GM18511 (cell line): ENCODE measurements at regions not wholly inside any gene's neighbourhood (a gene's known extent, or its start where the extent isn't known, plus 50 kb on each side); places are given as distances from the start of the nearest gene placed in this dataset.

Experiments used
- ATAC-seq: cut with Tn5 transposase; IDR thresholded peaks from one replicate; pipeline ENCODE4 v1.9.1; 2021; ENCODE audit warnings: mild to moderate bottlenecking, moderate library complexity; ENCODE audit not compliant: unreplicated experiment

GRCh38 chr12:91868054-91868453, 277.6 kb downstream of the BTG1 start:
- ATAC-seq: no peak

- ATAC-seq: no peak
Observed at GRCh38 chr12:91866566-91866965, 279.1 kb downstream of the BTG1 start.

- ATAC-seq: no peak
Observed at GRCh38 chr12:91863702-91864101, 281.9 kb downstream of the BTG1 start.

DNA sequence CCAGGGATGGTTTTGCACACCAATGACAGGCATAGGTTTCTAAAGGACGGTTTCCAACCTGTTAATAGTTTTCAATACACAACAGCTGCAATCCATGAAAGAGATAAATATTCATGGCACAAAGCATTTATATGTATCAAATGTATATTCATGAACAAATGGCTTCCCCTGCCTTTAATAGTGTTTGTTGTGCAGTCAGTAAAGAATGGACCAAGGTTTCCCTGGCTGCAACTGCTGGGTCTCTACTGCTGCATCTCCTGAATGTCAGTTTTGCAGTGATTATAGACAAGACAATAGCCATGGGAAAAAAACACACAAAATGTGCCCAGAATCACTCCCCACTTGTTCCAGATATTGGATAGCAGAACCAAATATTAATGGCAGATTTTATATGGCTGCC, 284.1 kb downstream of the BTG1 start:
- ATAC-seq: no peak

DNA sequence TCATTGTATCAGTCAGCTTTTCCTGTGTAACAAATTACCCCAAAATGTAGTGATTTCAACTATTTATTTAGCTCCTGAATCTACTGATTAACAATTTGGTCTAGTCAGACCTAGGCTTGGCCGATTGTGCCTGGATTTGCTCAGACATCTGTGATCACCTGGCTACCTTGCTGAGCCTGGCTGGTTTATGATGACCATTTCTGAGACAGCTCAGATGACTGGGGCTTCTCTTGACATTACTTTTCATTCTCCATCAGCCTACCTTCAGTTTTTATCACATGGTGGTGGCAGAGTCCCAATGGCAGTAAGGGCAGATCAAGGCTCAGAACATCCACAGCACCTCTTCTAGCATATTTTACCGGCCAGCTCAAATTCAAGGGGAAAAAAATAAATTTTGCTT, 286.3 kb downstream of the BTG1 start:
- no peak for ATAC-seq

- no peak for ATAC-seq
Observed at GRCh38 chr12:91857813-91858542, 287.7 kb downstream of the BTG1 start.

DNA sequence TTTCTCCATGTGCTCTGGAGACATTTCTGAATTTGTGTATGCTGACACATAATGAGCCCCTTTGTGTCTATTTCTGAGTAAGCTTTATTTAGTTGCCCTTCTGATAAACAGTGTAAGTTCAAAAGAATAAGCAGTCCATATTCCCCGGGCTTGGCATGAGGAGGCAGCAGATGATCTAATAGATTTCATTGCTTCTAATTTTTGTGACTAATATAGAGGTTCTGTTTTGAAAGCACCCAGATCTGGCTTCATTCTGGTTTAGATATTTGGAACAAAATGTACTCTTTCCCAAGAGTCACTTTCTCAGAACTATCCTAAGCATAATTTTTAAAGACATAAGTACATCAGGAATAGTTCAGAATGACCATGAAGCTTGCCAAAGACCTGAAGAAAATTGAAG, 290.9 kb downstream of the BTG1 start:
- ATAC-seq: no peak

GRCh38 chr12:91853350-91854127, 292.1 kb downstream of the BTG1 start:
- ATAC-seq: no peak

GRCh38 chr12:91852634-91853033, 293.0 kb downstream of the BTG1 start:
- ATAC-seq: no peak

- no peak for ATAC-seq
Observed at GRCh38 chr12:91851741-91852477, 293.7 kb downstream of the BTG1 start.

- ATAC-seq: no peak
Observed at GRCh38 chr12:91846466-91847055, 299.1 kb downstream of the BTG1 start.

- no peak for ATAC-seq
Observed at GRCh38 chr12:91845365-91845764, 300.3 kb downstream of the BTG1 start.

DNA sequence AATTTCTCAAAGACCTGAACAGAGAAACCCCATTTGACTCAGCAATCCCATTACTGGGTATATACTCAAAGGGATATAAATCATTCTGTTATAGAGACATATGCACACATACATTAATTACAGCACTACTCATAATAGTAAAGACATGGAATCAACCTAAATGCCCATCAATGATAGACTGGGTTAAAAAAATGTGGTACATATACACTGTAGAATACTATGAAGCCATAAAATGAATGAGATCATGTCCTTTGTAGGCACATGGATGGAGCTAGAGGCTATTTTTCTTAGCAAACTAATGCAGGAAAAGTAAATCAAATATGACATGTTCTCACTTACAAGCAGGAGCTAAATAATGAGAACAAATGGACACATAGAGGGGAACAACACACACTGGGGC, 303.8 kb downstream of the BTG1 start:
- ATAC-seq: no peak

- no peak for ATAC-seq
Observed at GRCh38 chr12:91836696-91837095, 308.9 kb downstream of the BTG1 start.

DNA sequence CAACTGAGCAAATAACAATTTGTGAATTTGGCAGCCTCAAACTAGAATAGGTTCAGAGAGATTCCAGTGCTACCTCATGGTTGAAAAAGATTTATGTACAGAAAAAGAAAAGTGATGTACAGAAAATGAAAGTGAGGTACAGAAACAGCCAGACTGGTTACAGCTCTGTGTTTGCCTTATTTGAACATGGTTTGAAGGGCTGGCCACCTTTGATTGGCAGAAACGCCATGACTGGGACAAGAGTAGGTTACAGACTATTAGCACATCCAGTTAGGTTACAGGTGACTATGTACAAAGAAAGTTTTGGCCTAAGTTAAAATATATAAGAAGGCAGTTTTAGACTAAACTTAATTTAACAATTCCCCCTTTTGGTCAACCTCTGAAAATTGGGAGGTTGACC, 309.4 kb downstream of the BTG1 start:
- no peak for ATAC-seq

- ATAC-seq: no peak
Observed at GRCh38 chr12:91835693-91836092, 310.0 kb downstream of the BTG1 start.

DNA sequence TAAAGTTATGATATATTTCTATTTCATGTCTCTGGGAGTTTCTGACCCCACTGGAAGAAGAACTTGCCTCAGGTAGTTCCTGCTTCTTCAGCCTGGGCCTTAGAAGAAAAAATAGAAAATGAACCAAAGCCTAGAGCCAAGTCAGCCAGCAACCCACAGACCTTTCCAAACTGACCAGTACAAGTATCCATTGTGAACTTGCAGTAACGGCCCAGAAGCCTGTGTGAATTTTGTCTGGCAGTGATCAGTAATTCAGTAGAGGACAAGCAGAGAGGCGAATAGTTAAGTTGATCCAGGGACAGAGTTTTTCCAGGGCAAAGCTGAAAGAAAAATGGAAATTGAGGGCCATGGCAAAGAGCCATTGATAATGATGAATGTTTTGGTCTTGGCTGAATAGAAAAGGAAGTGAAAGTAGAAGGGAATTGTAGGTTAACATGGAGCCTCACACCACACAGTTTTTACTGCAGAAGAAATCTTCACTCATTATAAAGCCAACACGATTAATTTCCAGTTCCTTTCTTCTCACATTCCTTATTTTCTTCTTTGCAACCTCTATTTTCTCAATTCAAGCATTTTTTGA, 311.8 kb downstream of the BTG1 start:
- ATAC-seq: peak; percentile 79

DNA sequence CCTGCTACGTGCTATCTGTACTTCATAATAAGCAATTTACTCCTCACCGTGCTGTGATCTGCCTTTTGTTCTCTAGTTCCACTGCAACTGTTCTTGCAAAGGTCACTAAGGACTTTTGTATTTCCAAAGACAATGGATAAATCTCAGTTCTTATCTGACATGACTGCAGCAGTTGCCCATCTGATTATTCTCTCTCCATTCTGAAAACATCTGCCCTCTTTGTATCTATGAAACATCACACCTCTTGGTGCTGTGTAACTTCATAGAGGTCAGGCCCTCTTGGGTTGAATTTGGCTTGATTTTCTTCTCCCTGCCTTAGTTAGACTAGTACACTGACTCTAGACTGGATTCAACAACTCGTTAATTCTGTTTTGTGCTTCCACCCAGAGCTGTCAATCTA, 319.6 kb downstream of the BTG1 start:
- ATAC-seq: no peak

GRCh38 chr12:91824991-91825390, 320.7 kb downstream of the BTG1 start:
- no peak for ATAC-seq

- ATAC-seq: no peak
Observed at GRCh38 chr12:91819132-91819447, 326.6 kb downstream of the BTG1 start.
